ENCODE measurements at regions not wholly inside any gene's neighbourhood (a gene's known extent, or its start where the extent isn't known, plus 50 kb on each side); places are given as distances from the start of the nearest gene placed in this dataset.

- no peak for ATAC-seq (ENCODE audit: low read depth)
- in situ Hi-C loops (cut with MboI; ENCODE audit: low sequenced_read_pairs): no loop called here
- Histone ChIP-seq H3K79me1 (ENCODE audit: low read depth in 1 of 2, low read length in 2 of 2) (no peaks in the 10 kb centered on the region), H3K9ac (ENCODE audit: low read depth, low read length) (no peak overlapping the region), H4K20me1 (ENCODE audit: insufficient read depth, low read length) (no peaks in the 10 kb centered on the region), H4K91ac (ENCODE audit: insufficient read depth, low read depth, low read length) (no peak overlapping the region), H3K14ac (replicated peaks; ENCODE audit: low read depth, low read length) (no peak overlapping the region), H3K23ac (ENCODE audit: low read depth, low read length) (no peak overlapping the region), H2BK120ac (ENCODE audit: low read depth, low read length) (no peak overlapping the region), H3K9me1 (ENCODE audit: insufficient read depth, low read length) (no peaks in the 10 kb centered on the region), H3K9me3 (ENCODE audit: control insufficient read depth, insufficient read depth, low read length) (no peaks in the 10 kb centered on the region), H3K4me3 (ENCODE audit: insufficient read depth, low read depth, low read length) (no peak overlapping the region), H4K8ac (ENCODE audit: low read depth in 2 of 2, low read length in 2 of 2) (no peak overlapping the region), H3K4ac (ENCODE audit: low read depth, low read length) (no peak overlapping the region), H3K18ac (ENCODE audit: low read depth, low read length) (no peak overlapping the region), H3K36me3 (ENCODE audit: control insufficient read depth, insufficient read depth, low read length) (no peaks in the 10 kb centered on the region), H3K27ac (ENCODE audit: insufficient read depth, low read length) (no peak overlapping the region), H2BK15ac (ENCODE audit: low read depth, low read length) (no peak overlapping the region), H2BK5ac (ENCODE audit: low read depth, low read length, poor library complexity, severe bottlenecking) (peak overlapping the region; percentile 7), H4K5ac (ENCODE audit: low read depth, low read length) (no peak overlapping the region), H2AK9ac (replicated peaks; ENCODE audit: low read depth, low read length, poor library complexity) (no peak overlapping the region), H2AK5ac (ENCODE audit: low read depth, low read length) (no peak overlapping the region), H2AFZ (replicated peaks; ENCODE audit: low read length, poor library complexity) (no peak overlapping the region), H3K4me2 (ENCODE audit: low read depth, low read length) (no peak overlapping the region), H2BK20ac (ENCODE audit: low read depth, low read length) (no peak overlapping the region), H3K4me1 (ENCODE audit: control insufficient read depth, insufficient read depth, low read length) (no peaks in the 10 kb centered on the region; the same call in 1 of the 2 replicates), H3K56ac (ENCODE audit: extremely low read depth, insufficient read depth, low read length) (no peak overlapping the region), H3K27me3 (ENCODE audit: control insufficient read depth, insufficient read depth, low read length) (no peaks in the 10 kb centered on the region)
- ChIA-PET POLR2A (ENCODE audit: unreplicated experiment) (no interaction called here), CTCF (interaction anchor here (1.0 kb wide), 1 partner anchor 32 kb away, joined by 3 read pairs; no protein-coding TSS in a partner anchor)
- no CpG with 5 or more reads among the region's 3 CpGs for WGBS, 2 experiments (ENCODE audit: extremely low coverage in 2 of 2, insufficient read length in 1 of 2)
- dilution Hi-C loops (cut with HindIII; ENCODE audit: low sequenced_read_pairs, unreplicated experiment): no loop called here
- intact Hi-C loops (cut with micrococcal nuclease): no loop called here
- DNase-seq: peak; percentile 38
- TF ChIP-seq USF2 (IDR thresholded peaks at IDR 0.05; ENCODE audit: low read depth, low read length): no peak
- TF ChIP-seq POLR2A (IDR thresholded peaks at IDR 0.05; ENCODE audit: low read depth, low read length): no peak
- BruUV-seq (replicated peaks): no TSS peak
These were observed 111.7 kb upstream of the OSTN start for GRCh38 chr3:191087391-191087790.

Measured in IMR-90 (cell line).